Chondrocyte (in vitro differentiated cells): ENCODE measurements at regions not wholly inside any gene's neighbourhood (a gene's known extent, or its start where the extent isn't known, plus 50 kb on each side); places are given as distances from the start of the nearest gene placed in this dataset.

ENCODE experiments used
- DNase-seq: peaks from one replicate; pipeline ENCODE4 v3.0.0; 2021; ENCODE audit warnings: mixed read lengths, low spot score
- H3K27ac Mint-ChIP-seq: one replicate; pipeline ENCODE4 v1.8.0; 2021; ENCODE audit warnings: mild to moderate bottlenecking, moderate library complexity, mixed read lengths; ENCODE audit not compliant: unreplicated experiment
- H3K27me3 Mint-ChIP-seq: 2 replicates; pipeline ENCODE4 v1.8.0; 2021; ENCODE audit warnings: low read depth, mixed read lengths
- H3K36me3 Mint-ChIP-seq: 2 replicates; pipeline ENCODE4 v1.8.0; 2021; ENCODE audit warnings: low read depth, mixed read lengths
- H3K4me1 Mint-ChIP-seq: 2 replicates; pipeline ENCODE4 v1.8.0; 2021; ENCODE audit warnings: low read depth, mild to moderate bottlenecking, mixed read lengths
- H3K4me3 Mint-ChIP-seq: one replicate; pipeline ENCODE4 v1.8.0; 2021; ENCODE audit warnings: mild to moderate bottlenecking, moderate library complexity, mixed read lengths; ENCODE audit not compliant: unreplicated experiment
- H3K9me3 Mint-ChIP-seq: 2 replicates; pipeline ENCODE4 v1.8.0; 2021; ENCODE audit warnings: low read depth, mixed read lengths
- TF ChIP-seq, protein P1 (sequence below): fragments of 200-600 bp; sonication (generic); IDR thresholded peaks from 2 replicates; pipeline ENCODE4 v1.5.0; 2021; ENCODE audit warnings: antibody characterized with exemption, mild to moderate bottlenecking, moderate library complexity

DNA sequence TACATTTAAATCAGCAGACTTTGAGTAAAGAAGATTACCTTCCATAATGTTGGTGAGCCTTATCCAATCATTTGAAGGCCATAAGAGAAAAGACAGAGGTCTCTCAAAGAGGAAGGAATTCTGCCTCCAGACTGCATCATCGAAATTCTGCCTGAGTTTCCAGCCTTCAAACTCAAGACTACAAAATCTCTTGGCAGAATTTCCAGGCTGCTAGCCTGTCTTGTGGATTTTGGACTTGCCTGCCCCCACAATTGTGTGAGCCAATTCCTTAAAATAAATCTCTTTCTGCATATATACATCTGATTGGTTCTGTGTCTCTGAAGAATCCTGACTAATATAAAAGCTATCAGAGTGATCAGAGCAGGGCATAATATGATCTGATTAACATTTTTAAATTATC, 216.6 kb upstream of the CPHXL start:
- H3K27ac Mint-ChIP-seq = no peak overlapping the region
- H3K27me3 Mint-ChIP-seq = peaks cover 3% of the 10 kb centered on the region
- no peaks in the 10 kb centered on the region for H3K9me3 Mint-ChIP-seq
- no peaks in the 10 kb centered on the region for H3K4me1 Mint-ChIP-seq
- no peaks in the 10 kb centered on the region for H3K36me3 Mint-ChIP-seq
- DNase-seq = no peak
- TF ChIP-seq, protein P1, sequence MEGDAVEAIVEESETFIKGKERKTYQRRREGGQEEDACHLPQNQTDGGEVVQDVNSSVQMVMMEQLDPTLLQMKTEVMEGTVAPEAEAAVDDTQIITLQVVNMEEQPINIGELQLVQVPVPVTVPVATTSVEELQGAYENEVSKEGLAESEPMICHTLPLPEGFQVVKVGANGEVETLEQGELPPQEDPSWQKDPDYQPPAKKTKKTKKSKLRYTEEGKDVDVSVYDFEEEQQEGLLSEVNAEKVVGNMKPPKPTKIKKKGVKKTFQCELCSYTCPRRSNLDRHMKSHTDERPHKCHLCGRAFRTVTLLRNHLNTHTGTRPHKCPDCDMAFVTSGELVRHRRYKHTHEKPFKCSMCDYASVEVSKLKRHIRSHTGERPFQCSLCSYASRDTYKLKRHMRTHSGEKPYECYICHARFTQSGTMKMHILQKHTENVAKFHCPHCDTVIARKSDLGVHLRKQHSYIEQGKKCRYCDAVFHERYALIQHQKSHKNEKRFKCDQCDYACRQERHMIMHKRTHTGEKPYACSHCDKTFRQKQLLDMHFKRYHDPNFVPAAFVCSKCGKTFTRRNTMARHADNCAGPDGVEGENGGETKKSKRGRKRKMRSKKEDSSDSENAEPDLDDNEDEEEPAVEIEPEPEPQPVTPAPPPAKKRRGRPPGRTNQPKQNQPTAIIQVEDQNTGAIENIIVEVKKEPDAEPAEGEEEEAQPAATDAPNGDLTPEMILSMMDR = no peak
- no peak overlapping the region for H3K4me3 Mint-ChIP-seq

DNA sequence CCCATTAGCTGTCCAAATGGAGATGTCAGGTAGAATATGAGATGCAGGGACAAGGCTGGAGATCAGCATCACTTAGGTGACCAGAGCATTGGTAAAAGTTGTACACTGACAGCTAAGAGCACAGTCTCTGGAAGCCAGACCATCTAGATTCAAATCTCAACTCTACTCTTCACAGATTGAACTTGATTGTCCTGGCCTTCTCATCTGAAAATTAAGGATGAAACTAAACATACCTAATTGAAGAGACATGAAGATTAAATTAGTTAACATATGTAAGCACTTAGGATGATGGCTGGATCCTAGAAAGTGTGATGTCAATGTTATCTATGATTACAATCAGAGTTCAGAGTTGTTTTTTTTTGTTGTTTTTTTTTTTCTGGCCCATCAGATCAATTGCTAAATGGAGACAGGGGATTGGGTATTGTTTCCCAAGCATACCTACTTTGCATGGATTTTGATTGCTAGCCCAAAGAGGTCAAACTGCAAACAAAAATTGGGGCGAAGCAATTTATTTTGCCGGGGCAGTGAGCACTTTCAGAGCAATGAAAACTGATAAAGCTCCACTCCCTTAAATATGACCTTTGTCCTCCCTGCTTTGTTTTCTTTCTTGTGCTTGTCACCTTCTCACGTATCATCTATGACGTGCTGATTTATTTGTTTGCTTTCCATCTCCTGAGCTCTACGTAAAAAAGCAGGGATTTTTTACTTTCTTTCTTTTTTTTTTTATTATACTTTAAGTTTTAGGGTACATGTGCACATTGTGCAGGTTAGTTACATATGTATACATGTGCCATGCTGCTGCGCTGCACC, 217.6 kb upstream of the CPHXL start:
- Mint-ChIP-seq H3K27me3 (peaks cover 6% of the 10 kb centered on the region), H3K27ac (no peak overlapping the region), H3K4me1 (no peaks in the 10 kb centered on the region), H3K9me3 (no peaks in the 10 kb centered on the region), H3K4me3 (no peak overlapping the region), H3K36me3 (no peaks in the 10 kb centered on the region)
- no peak for DNase-seq
- TF ChIP-seq, protein P1 = no peak

DNA sequence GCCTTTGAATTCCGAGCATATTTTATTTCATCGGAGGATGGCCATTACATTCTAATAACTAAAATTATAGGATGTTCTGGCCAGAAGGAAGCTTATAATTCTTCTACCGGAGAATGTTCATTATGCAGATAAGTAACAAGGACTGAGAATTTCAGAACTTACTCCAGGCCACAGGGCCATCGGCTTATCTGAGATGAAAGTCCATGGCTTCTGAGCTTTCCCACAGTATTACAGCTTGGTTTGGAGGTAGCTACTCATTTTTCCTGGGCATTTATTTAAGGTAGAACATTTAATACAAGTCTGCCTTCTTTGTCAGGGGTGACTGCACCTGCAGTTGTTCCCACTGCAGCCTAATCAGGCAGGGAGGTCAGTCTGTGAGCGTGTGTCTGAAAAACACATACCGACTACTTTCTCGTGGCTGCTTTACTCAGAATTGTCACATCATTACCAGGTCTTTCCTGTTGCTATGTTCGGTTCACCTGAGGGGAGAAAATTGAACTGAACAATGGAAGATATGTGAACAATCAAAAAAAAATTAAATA, 219.7 kb upstream of the CPHXL start:
- DNase-seq = no peak
- Mint-ChIP-seq H3K4me1 (no peaks in the 10 kb centered on the region), H3K27me3 (peaks cover 8% of the 10 kb centered on the region), H3K27ac (no peak overlapping the region), H3K36me3 (no peaks in the 10 kb centered on the region), H3K9me3 (no peaks in the 10 kb centered on the region), H3K4me3 (no peak overlapping the region)
- TF ChIP-seq, protein P1 = no peak

DNA sequence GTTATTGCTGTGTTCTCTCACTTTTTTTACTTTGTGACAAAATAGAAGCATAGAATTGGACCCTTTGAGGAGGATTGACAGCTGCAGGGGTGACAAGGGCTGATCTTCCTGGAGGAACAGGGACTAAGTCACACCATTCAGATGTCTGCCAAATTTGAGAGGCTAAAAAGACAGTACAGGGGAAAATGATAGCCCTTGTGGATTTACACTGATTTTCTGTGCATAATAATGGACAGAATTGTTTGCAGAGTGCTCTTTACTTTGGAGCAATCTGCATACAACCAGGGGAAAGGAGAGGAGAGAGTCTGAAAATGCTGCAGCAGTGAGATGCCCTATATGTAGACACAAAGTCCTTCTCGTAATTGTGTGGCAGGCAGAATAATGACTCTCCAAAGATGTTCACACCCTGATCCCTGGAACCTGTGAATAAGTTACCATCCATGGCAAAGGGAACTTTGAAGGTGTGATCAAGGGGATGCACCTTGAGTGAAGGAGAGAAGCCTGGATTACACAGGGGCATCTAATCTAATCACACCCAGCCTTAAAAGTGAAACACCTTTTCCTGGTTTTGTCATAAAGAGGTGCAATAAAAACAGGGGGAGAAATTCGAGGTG, 221.4 kb upstream of the CPHXL start:
- H3K4me1 Mint-ChIP-seq = no peaks in the 10 kb centered on the region
- TF ChIP-seq, protein P1 = no peak
- no peak overlapping the region for H3K27ac Mint-ChIP-seq
- no peak for DNase-seq
- H3K27me3 Mint-ChIP-seq = peaks cover 11% of the 10 kb centered on the region
- H3K4me3 Mint-ChIP-seq = no peak overlapping the region
- H3K9me3 Mint-ChIP-seq = no peaks in the 10 kb centered on the region
- no peaks in the 10 kb centered on the region for H3K36me3 Mint-ChIP-seq

DNA sequence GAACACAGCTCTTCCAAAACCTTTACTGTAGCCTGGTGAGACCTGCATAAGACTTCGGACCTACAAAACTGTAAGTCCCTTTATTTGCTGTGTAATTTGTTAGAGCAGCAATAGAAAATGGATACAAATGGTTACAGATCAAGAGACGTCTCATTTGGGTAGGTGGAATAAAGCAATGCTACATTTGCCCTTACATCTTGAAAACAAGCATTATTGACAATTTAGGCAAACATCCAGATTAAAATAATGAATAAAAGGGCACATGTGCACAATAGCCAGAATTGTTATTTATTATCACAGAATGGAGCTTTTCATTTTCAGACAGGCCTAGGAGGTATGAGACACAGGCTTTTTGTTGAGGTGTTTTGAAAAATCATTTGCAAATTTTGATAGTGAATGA, 222.2 kb upstream of the CPHXL start:
- H3K4me3 Mint-ChIP-seq = no peak overlapping the region
- H3K4me1 Mint-ChIP-seq = no peaks in the 10 kb centered on the region
- no peak for DNase-seq
- no peaks in the 10 kb centered on the region for H3K9me3 Mint-ChIP-seq
- no peaks in the 10 kb centered on the region for H3K36me3 Mint-ChIP-seq
- TF ChIP-seq, protein P1 = no peak
- peaks cover 9% of the 10 kb centered on the region for H3K27me3 Mint-ChIP-seq
- no peak overlapping the region for H3K27ac Mint-ChIP-seq
